Central memory CD8-positive, alpha-beta T cell (primary cell): ENCODE measurements at regions not wholly inside any gene's neighbourhood (a gene's known extent, or its start where the extent isn't known, plus 50 kb on each side); places are given as distances from the start of the nearest gene placed in this dataset.
A peak's percentile ranks its signal among the peaks of the same experiment; 100 is the strongest.

Experiments used
- ATAC-seq: fragments of 150-1000 bp; cut with Tn5 transposase; replicated peaks from 2 replicates; pipeline ENCODE4 v1.10.0; 2022; ENCODE audit warnings: mild to moderate bottlenecking, moderate FRiP score, moderate number of reproducible peaks; ENCODE audit not compliant: poor library complexity, severe bottlenecking; ENCODE audit errors: extremely low read depth
- DNase-seq, 2 donors: peaks; one replicate each; pipeline ENCODE4 v3.0.0; 2021; ENCODE audit warnings: low spot score in 2 of 2
- H3K27ac Mint-ChIP-seq: one replicate; pipeline ENCODE4 v1.8.0; 2022; ENCODE audit warnings: low read depth, mild to moderate bottlenecking, moderate library complexity, mixed read lengths
- H3K27me3 Mint-ChIP-seq: one replicate; pipeline ENCODE4 v1.8.0; 2022; ENCODE audit warnings: mixed read lengths
- H3K36me3 Mint-ChIP-seq: one replicate; pipeline ENCODE4 v1.8.0; 2022; ENCODE audit warnings: mild to moderate bottlenecking, moderate library complexity, mixed read lengths; ENCODE audit not compliant: insufficient read depth
- H3K4me1 Mint-ChIP-seq: one replicate; pipeline ENCODE4 v1.8.0; 2022; ENCODE audit warnings: mixed read lengths
- H3K4me3 Mint-ChIP-seq: one replicate; pipeline ENCODE4 v1.8.0; 2022; ENCODE audit warnings: mild to moderate bottlenecking, moderate library complexity, mixed read lengths
- H3K9me3 Mint-ChIP-seq: one replicate; pipeline ENCODE4 v1.8.0; 2022; ENCODE audit warnings: mixed read lengths

DNA sequence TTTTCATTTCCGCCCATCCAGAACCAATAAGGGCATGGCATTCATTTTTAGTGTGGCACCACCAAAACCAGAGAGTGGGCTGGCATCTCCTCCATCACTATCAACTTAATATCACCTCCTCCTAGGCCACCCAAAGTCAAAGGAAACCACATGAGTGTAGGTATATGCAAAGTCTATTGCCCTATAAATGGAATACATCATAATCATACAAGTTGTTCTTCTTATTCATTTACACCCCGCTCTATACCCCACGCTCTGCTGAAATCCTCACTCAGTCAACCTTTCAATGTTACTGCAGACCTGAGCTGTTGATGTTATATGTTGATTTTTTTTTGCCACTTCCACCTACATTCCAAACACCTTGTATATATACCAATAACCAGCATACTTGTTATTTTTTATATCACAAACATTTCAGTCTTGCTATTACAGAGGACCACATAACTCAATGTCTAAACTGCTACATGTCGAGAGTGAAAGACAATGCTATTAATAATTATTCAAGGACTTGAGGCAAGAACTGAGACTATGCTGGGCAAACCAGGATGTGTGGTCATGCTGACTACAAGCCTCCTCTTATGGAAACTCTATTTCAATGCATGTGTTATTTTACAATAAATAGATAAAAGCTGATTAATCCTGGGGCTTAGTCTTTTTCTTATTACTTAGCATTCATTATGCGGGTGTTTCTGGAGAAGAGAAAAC is 466.5 kb upstream of the ID2 start:
- Mint-ChIP-seq H3K27me3 (no peaks in the 10 kb centered on the region), H3K27ac (no peak overlapping the region), H3K4me3 (no peak overlapping the region), H3K36me3 (no peaks in the 10 kb centered on the region), H3K9me3 (no peaks in the 10 kb centered on the region), H3K4me1 (no peaks in the 10 kb centered on the region)
- no peak for DNase-seq
- ATAC-seq, result no peak

DNA sequence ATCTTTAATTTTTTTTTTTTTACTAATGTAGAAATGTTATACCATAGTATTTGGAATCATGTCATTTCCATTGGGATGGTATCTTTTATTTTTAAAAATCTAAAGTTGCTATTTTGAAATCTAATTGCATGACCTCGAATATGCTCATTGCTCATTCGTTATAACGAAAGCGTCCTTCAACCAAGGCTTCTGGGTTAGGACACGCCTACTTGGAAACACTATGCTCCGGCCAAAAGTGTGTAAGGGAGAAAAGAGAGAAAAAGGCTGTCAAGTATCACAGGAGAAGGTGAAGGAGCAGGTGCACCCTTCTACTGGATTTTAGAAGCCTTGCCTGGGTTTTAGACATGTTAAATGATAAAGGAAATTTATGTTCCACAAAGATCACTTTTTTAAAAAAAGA is 465.9 kb upstream of the ID2 start:
- H3K36me3 Mint-ChIP-seq, result no peaks in the 10 kb centered on the region
- DNase-seq (no peak), ATAC-seq (no peak)
- H3K27ac Mint-ChIP-seq, result no peak overlapping the region
- no peak overlapping the region for H3K4me3 Mint-ChIP-seq
- H3K4me1 Mint-ChIP-seq, result no peaks in the 10 kb centered on the region
- no peaks in the 10 kb centered on the region for H3K9me3 Mint-ChIP-seq
- no peaks in the 10 kb centered on the region for H3K27me3 Mint-ChIP-seq

GRCh38 chr2:8216397-8216796 is 465.5 kb upstream of the ID2 start:
- Mint-ChIP-seq H3K4me1 (no peaks in the 10 kb centered on the region), H3K4me3 (no peak overlapping the region), H3K9me3 (no peaks in the 10 kb centered on the region), H3K36me3 (no peaks in the 10 kb centered on the region), H3K27me3 (no peaks in the 10 kb centered on the region), H3K27ac (no peak overlapping the region)
- ATAC-seq (no peak), DNase-seq (no peak)

GRCh38 chr2:8217468-8218030 is 464.3 kb upstream of the ID2 start:
- Mint-ChIP-seq H3K27me3 (no peaks in the 10 kb centered on the region), H3K9me3 (no peaks in the 10 kb centered on the region), H3K4me1 (no peaks in the 10 kb centered on the region), H3K4me3 (no peak overlapping the region), H3K27ac (no peak overlapping the region), H3K36me3 (no peaks in the 10 kb centered on the region)
- DNase-seq (no peak), ATAC-seq (no peak)

DNA sequence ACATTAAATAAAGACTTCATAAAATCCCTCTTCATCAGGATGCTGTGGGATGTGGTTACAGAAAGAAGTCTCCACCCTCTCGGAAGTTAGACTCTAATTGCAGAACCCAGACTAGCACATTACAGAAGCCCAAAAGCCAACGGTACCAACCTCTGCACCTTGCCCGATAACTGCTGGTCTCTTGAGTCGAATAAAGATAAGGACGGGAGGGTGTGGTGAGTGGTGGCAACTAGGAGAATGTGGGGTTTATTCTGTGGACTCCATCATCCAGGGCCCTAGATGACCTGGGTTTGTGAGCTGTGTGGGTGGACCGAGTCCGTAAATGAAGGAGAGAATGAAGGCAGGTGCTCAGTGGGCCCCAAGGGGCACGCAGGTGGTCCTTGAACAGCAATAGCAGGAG is 462.8 kb upstream of the ID2 start:
- H3K27ac Mint-ChIP-seq, result no peak overlapping the region
- H3K4me3 Mint-ChIP-seq, result no peak overlapping the region
- no peaks in the 10 kb centered on the region for H3K9me3 Mint-ChIP-seq
- H3K27me3 Mint-ChIP-seq, result no peaks in the 10 kb centered on the region
- no peak for DNase-seq
- H3K36me3 Mint-ChIP-seq, result peaks cover 2% of the 10 kb centered on the region
- no peaks in the 10 kb centered on the region for H3K4me1 Mint-ChIP-seq
- ATAC-seq, result no peak

- no peaks in the 10 kb centered on the region for H3K4me1 Mint-ChIP-seq
- H3K36me3 Mint-ChIP-seq, result peaks cover 2% of the 10 kb centered on the region
- H3K4me3 Mint-ChIP-seq, result no peak overlapping the region
- no peak for ATAC-seq
- no peaks in the 10 kb centered on the region for H3K27me3 Mint-ChIP-seq
- no peaks in the 10 kb centered on the region for H3K9me3 Mint-ChIP-seq
- no peak for DNase-seq
- H3K27ac Mint-ChIP-seq, result no peak overlapping the region
Measured at GRCh38 chr2:8219631-8220355, 462.1 kb upstream of the ID2 start.

GRCh38 chr2:8222979-8223694 is 458.7 kb upstream of the ID2 start:
- no peak for DNase-seq
- Mint-ChIP-seq H3K9me3 (no peaks in the 10 kb centered on the region), H3K36me3 (peaks cover 3% of the 10 kb centered on the region), H3K4me3 (no peak overlapping the region), H3K27me3 (no peaks in the 10 kb centered on the region), H3K27ac (no peak overlapping the region), H3K4me1 (no peaks in the 10 kb centered on the region)
- no peak for ATAC-seq

DNA sequence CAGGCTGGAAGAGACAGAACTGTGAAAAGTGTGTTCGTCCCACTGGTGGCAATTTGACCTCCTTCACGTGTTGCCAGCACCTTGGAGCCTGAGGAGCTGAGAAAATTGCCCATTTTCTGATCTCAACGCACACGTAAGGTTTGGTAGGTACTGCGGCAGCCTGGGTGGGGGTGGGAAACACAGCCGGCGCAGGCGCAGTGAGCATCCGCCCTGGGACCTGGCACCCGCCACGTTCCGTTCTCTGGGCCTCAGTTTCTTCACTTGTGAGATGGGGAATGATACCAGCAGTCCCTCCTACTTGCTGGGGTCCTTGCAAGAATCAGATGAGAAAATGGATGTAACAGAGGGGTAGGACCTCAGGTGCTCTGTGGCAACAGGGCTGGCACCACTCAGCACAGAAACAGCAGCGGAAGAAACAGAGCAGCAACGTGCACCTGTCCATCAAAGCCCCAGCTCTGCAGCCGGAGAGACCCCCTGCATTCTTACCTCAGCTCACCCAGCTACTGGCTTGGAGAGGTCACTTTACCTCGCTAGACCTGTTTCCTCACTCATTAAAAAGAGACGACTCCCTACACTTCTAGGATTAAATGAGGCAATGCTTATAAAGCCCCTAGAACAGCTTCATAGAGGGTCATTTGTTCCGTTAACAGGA is 458.0 kb upstream of the ID2 start:
- peaks cover 3% of the 10 kb centered on the region for H3K36me3 Mint-ChIP-seq
- H3K4me3 Mint-ChIP-seq, result no peak overlapping the region
- H3K4me1 Mint-ChIP-seq, result no peaks in the 10 kb centered on the region
- DNase-seq (no peak), ATAC-seq (no peak)
- H3K9me3 Mint-ChIP-seq, result no peaks in the 10 kb centered on the region
- H3K27me3 Mint-ChIP-seq, result no peaks in the 10 kb centered on the region
- no peak overlapping the region for H3K27ac Mint-ChIP-seq

DNA sequence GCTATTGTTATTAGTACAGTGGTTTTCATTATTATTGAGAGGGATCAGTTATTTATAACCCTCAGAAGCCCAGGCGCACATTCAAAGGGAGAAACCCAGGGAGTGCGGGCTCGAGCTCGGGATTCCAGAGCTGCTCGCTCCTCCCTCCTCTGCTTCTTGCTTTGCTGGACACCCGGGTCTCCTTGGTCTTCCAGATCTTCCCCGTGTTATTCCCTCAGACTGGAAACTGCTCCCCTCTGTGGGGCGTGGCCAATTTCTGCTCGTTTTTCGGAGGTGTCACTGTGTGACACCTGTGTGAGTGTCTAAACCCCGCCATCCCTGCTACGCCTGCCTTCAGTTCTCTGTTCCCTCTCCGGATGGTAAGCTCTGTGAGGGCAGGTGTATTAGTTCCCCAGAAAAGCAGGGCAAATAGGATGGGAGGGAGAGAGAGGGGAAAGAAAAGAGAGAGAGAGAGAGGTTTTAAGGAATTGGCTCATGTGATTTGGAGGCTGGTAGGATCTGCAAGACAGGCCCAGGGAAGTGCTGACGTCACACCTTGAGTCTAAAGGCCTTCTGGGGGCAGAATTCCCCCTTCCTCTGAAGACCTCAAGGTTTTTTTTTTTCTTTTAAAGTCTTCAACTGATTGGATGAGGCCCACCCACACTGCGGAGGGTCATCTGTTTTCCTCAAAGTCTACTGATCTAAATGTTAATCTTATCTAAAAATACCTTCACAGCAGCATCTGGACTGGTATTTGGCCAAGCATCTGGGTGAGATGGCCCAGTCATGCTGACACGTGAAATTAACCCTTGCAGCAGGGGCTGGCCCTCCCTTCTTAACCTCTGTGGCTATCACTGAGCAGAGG is 457.3 kb upstream of the ID2 start:
- peaks cover 3% of the 10 kb centered on the region for H3K36me3 Mint-ChIP-seq
- DNase-seq, result no peak
- peaks cover 5% of the 10 kb centered on the region for H3K4me1 Mint-ChIP-seq
- no peaks in the 10 kb centered on the region for H3K27me3 Mint-ChIP-seq
- H3K4me3 Mint-ChIP-seq, result no peak overlapping the region
- no peaks in the 10 kb centered on the region for H3K9me3 Mint-ChIP-seq
- H3K27ac Mint-ChIP-seq, result no peak overlapping the region
- ATAC-seq, result no peak

DNA sequence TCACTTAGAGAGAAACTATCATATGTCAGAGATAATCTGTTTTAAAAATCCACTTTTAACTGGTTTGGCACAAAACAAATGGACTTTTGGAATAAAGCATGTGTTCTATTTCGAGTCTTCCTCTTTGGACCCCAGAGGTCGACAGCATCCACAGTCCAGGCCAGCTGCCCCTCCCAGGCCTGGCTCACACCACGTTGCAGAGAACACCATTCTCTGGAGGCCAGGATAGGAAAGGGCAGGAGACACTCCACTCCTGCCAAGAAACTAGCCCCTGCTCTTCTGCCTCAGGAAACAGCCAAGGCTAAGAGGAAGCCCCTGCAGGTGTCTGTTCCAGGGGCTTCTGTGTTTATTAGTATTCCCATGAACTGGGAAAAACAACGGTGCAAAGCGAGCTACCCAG is 456.6 kb upstream of the ID2 start:
- Mint-ChIP-seq H3K27ac (no peak overlapping the region), H3K27me3 (no peaks in the 10 kb centered on the region), H3K4me3 (no peak overlapping the region), H3K4me1 (peaks cover 10% of the 10 kb centered on the region), H3K9me3 (no peaks in the 10 kb centered on the region), H3K36me3 (peaks cover 5% of the 10 kb centered on the region)
- ATAC-seq, result no peak
- DNase-seq, result no peak

DNA sequence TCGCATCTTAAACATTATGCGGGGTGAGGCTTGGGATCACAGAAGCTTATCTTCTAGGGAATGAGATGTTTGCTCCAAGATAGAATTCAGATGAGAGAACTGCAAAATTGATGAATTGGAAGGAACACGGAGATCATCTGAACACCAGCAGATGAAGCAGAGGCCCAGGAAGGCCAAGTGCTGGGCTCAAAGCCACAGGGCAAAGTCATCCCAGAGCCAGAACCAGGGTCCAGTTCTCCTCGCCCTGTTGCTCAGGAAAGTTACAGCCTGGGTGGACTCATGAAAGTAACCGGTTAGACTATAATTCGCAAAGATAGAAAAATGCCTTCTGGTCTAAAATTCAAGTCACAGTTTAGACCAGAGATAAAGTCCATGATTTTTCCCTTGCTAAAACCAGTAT is 456.1 kb upstream of the ID2 start:
- Mint-ChIP-seq H3K4me1 (peaks cover 10% of the 10 kb centered on the region), H3K27me3 (no peaks in the 10 kb centered on the region), H3K36me3 (peaks cover 5% of the 10 kb centered on the region), H3K27ac (no peak overlapping the region), H3K4me3 (no peak overlapping the region), H3K9me3 (no peaks in the 10 kb centered on the region)
- DNase-seq (no peak), ATAC-seq (no peak)

- H3K4me3 Mint-ChIP-seq, result peak overlapping the region; percentile 39
- peaks cover 3% of the 10 kb centered on the region for H3K36me3 Mint-ChIP-seq
Measured at GRCh38 chr2:8229546-8229986, 452.3 kb upstream of the ID2 start.

More at GRCh38 chr2:8229546-8229986, 452.3 kb upstream of the ID2 start:
- DNase-seq, result no peak
- H3K27me3 Mint-ChIP-seq, result no peaks in the 10 kb centered on the region
- peak; percentile 80 for ATAC-seq
- H3K27ac Mint-ChIP-seq, result peak overlapping the region; percentile 61
- H3K9me3 Mint-ChIP-seq, result no peaks in the 10 kb centered on the region
- H3K4me1 Mint-ChIP-seq, result peaks cover 10% of the 10 kb centered on the region
